Endothelial cell of umbilical vein (primary cell): ENCODE measurements at regions not wholly inside any gene's neighbourhood (a gene's known extent, or its start where the extent isn't known, plus 50 kb on each side); places are given as distances from the start of the nearest gene placed in this dataset.

Source experiments
- BruUV-seq: library from RNA; stranded (reverse); fragments of 400-500 nt; replicated peaks from 2 replicates; lab custom pipeline; 2021; lab: Mats Ljungman, UMichigan
- CTCF ChIA-PET: fragments of 300-600, 350-600 bp; sonication (Branson Sonifier 250); formaldehyde crosslinking; loops from one replicate; lab custom pipeline; 2021; ENCODE audit warnings: antibody characterized with exemption, inconsistent platforms; lab: Charles Lee
- POLR2A ChIA-PET: fragments of 300-600, 350-600 bp; sonication (Branson Sonifier 250); formaldehyde crosslinking; loops from one replicate; lab custom pipeline; 2021; ENCODE audit warnings: antibody characterized with exemption, inconsistent platforms; lab: Charles Lee
- DNase-seq: peaks from one replicate; pipeline ENCODE4 v3.0.0-alpha.2; 2011; ENCODE audit warnings: low read depth, low spot score
- FAIRE-seq: peaks from 2 replicates; lab custom pipeline; 2011; peaks lifted over from hg19 to GRCh38; lab: Jason Lieb, UNC
- H2AFZ ChIP-seq: 2 replicates; pipeline ENCODE4 v1.6.0; 2012; ENCODE audit warnings: low read depth, low read length, control low read depth, inconsistent platforms
- H3K27ac ChIP-seq: 2 replicates; pipeline ENCODE4 v1.5.1; 2011; ENCODE audit warnings: low read depth, mild to moderate bottlenecking, control low read depth, low read length, moderate library complexity; ENCODE audit not compliant: insufficient read depth
- H3K27me3 ChIP-seq, 2 experiments: 2 replicates each; pipeline versions ENCODE4 v1.6.0 to v1.6.1; 2011; ENCODE audit warnings: low read length in 2 of 2, mixed read lengths in 1 of 2; ENCODE audit not compliant: control insufficient read depth in 2 of 2, insufficient read depth in 2 of 2
- H3K36me3 ChIP-seq, 2 experiments: 2 replicates in 1 of 2; 3 replicates in 1 of 2; pipeline ENCODE4 v1.5.1; 2011; ENCODE audit warnings: low read length in 2 of 2, mild to moderate bottlenecking in 1 of 2, moderate library complexity in 1 of 2; ENCODE audit not compliant: control insufficient read depth in 2 of 2, insufficient read depth in 2 of 2; ENCODE audit errors: extremely low read depth in 1 of 2
- H3K4me1 ChIP-seq: 3 replicates; pipeline ENCODE4 v1.5.1; 2011; ENCODE audit warnings: mild to moderate bottlenecking, low read length; ENCODE audit not compliant: control insufficient read depth, insufficient read depth; ENCODE audit errors: extremely low read depth
- H3K4me2 ChIP-seq: 2 replicates; pipeline ENCODE4 v1.6.1; 2011; ENCODE audit warnings: low read length, control low read depth, mixed read lengths; ENCODE audit not compliant: insufficient read depth
- H3K4me3 ChIP-seq, 3 experiments: fragments of 200-600 bp in 1 of 3; sonication (generic), shearing (Covaris generic) in 1 of 3; replicated peaks in 1 of 3; 2 replicates each; pipeline ENCODE4 v1.5.1; 2011 to 2016; ENCODE audit warnings: control low read depth in 3 of 3, low read length in 3 of 3, mild to moderate bottlenecking in 2 of 3, inconsistent platforms in 1 of 3, low read depth in 1 of 3, moderate library complexity in 1 of 3; ENCODE audit not compliant: insufficient read depth in 1 of 3
- H3K79me2 ChIP-seq: 2 replicates; pipeline ENCODE4 v1.6.0; 2012; ENCODE audit warnings: low read length, inconsistent platforms; ENCODE audit not compliant: control insufficient read depth, insufficient read depth
- H3K9ac ChIP-seq: replicated peaks from 2 replicates; pipeline ENCODE3; 2011; ENCODE audit warnings: low read length, control low read depth; ENCODE audit not compliant: insufficient read depth; ENCODE audit errors: extremely low read depth
- H3K9me1 ChIP-seq: replicated peaks from 3 replicates; pipeline ENCODE4 v1.6.0; 2011; ENCODE audit warnings: mild to moderate bottlenecking, low read length; ENCODE audit not compliant: control insufficient read depth, insufficient read depth; ENCODE audit errors: extremely low read depth
- H3K9me3 ChIP-seq: replicated peaks from 2 replicates; pipeline ENCODE4 v1.5.1; 2012; ENCODE audit warnings: low read length, inconsistent platforms; ENCODE audit not compliant: control insufficient read depth, insufficient read depth
- H4K20me1 ChIP-seq: replicated peaks from 2 replicates; pipeline ENCODE3; 2011; ENCODE audit warnings: mild to moderate bottlenecking, low read length; ENCODE audit not compliant: control insufficient read depth, insufficient read depth; ENCODE audit errors: extremely low read depth
- CTCF ChIP-seq, 2 donors: IDR thresholded peaks; 1 replicate in 1 of 2; 2 replicates in 1 of 2; pipeline ENCODE4 v1.5.1; 2011; ENCODE audit warnings: low read length in 2 of 2, mild to moderate bottlenecking in 2 of 2, moderate library complexity in 2 of 2, control low read depth in 1 of 2, inconsistent platforms in 1 of 2, low read depth in 1 of 2; ENCODE audit not compliant: insufficient read depth in 1 of 2; ENCODE audit errors: extremely low read depth in 1 of 2
- EZH2 ChIP-seq: IDR thresholded peaks from 2 replicates; pipeline ENCODE4 v1.6.1; 2012; ENCODE audit warnings: borderline replicate concordance, low read depth, mild to moderate bottlenecking, moderate library complexity, low read length, inconsistent platforms; ENCODE audit not compliant: severe bottlenecking
- FOS ChIP-seq: IDR thresholded peaks from 2 replicates; pipeline ENCODE4 v1.6.1; 2011; ENCODE audit warnings: mild to moderate bottlenecking, low read length, moderate library complexity, borderline replicate concordance; ENCODE audit not compliant: insufficient read depth
- GATA2 ChIP-seq: IDR thresholded peaks from 2 replicates; pipeline ENCODE4 v1.7.0; 2011; ENCODE audit warnings: low read depth, mild to moderate bottlenecking, moderate library complexity, mixed read lengths, low read length; ENCODE audit not compliant: insufficient read length, insufficient read depth
- JUN ChIP-seq: IDR thresholded peaks from 2 replicates; pipeline ENCODE4 v1.6.1; 2011; ENCODE audit warnings: borderline replicate concordance, low read depth; ENCODE audit not compliant: insufficient read length, insufficient read depth
- MAX ChIP-seq: IDR thresholded peaks from 2 replicates; pipeline ENCODE4 v1.6.1; 2011; ENCODE audit not compliant: insufficient read depth, insufficient read length
- MYC ChIP-seq: IDR thresholded peaks from one replicate; pipeline ENCODE4 v1.6.1; 2011; ENCODE audit warnings: mild to moderate bottlenecking, low read depth, low read length
- POLR2A ChIP-seq: IDR thresholded peaks from 2 replicates; pipeline ENCODE4 v1.6.1; 2012; ENCODE audit warnings: low read depth, mild to moderate bottlenecking, control low read depth, low read length
- POLR2AphosphoS5 ChIP-seq: IDR thresholded peaks from 2 replicates; pipeline ENCODE4 v1.6.1; 2012; ENCODE audit warnings: low read depth, mild to moderate bottlenecking, control low read depth, low read length, moderate library complexity; ENCODE audit not compliant: insufficient read depth
- dilution Hi-C: fragments of 300-500 bp; cut with MboI; formaldehyde crosslinking; loops from one replicate; pipeline ENCODE4 v1.15.0; 2019; ENCODE audit warnings: low sequenced_read_pairs; ENCODE audit not compliant: extremely low pct_ligation_motif_present
- intact Hi-C: fragments of 100-400 bp; cut with micrococcal nuclease; formaldehyde crosslinking; loops from one replicate; pipeline ENCODE4 v1.10.0; 2022

GRCh38 chr4:23348789-23349498, 540.9 kb downstream of the PPARGC1A start:
- CTCF ChIA-PET: no interaction called here
- intact Hi-C loops: no loop called here
- no peaks in the 10 kb centered on the region for H3K27me3 ChIP-seq
- no peaks in the 10 kb centered on the region for H4K20me1 ChIP-seq
- no peak overlapping the region for H3K4me3 ChIP-seq
- POLR2A ChIA-PET: no interaction called here
- H3K9ac ChIP-seq: no peak overlapping the region
- DNase-seq (no peak), FAIRE-seq (no peak)
- H3K27ac ChIP-seq: no peak overlapping the region
- BruUV-seq: no TSS peak
- TF ChIP-seq EZH2: no peak
- TF ChIP-seq JUN: no peak
- TF ChIP-seq POLR2A: no peak
- no peak for TF ChIP-seq FOS
- no peak for TF ChIP-seq MAX
- TF ChIP-seq POLR2AphosphoS5: no peak
- TF ChIP-seq GATA2: no peak
- no peak for TF ChIP-seq MYC
- TF ChIP-seq CTCF (IDR thresholded peaks at IDR 0.05; ENCODE audit: extremely low read depth in 1 of 2, insufficient read depth in 1 of 2, low read depth in 1 of 2, low read length in 2 of 2): no peak
- H3K9me3 ChIP-seq: no peaks in the 10 kb centered on the region
- dilution Hi-C loops: no loop called here
- H2AFZ ChIP-seq: no peak overlapping the region
- H3K4me2 ChIP-seq: no peak overlapping the region
- H3K79me2 ChIP-seq: no peaks in the 10 kb centered on the region
- H3K36me3 ChIP-seq: no peaks in the 10 kb centered on the region
- no peaks in the 10 kb centered on the region for H3K4me1 ChIP-seq
- no peaks in the 10 kb centered on the region for H3K9me1 ChIP-seq
